ENCODE measurements at regions not wholly inside any gene's neighbourhood (a gene's known extent, or its start where the extent isn't known, plus 50 kb on each side); places are given as distances from the start of the nearest gene placed in this dataset.
"Not testable (repeated sequence)": the region's sequence is repeated elsewhere in the genome, so short reads cannot be mapped to it uniquely, and the experiment has no call there.

GRCh38 chr14:83058068-83058467 lies 1524.4 kb upstream of the SEL1L start:
- in situ Hi-C loops (cut with MboI; ENCODE audit: low pct_ligation_motif_present in 1 of 4, low pct_unique_long_range_greater_than_20kb in 1 of 4, low sequenced_read_pairs in 3 of 4): no loop called here
- WGBS, 2 donors (ENCODE audit: low coverage in 1 of 2): 35 to 57% methylated on average over 1 of the region's 1 CpG
- no peak overlapping the region for H3K27ac ChIP-seq

GRCh38 chr14:83071888-83072501 lies 1538.3 kb upstream of the SEL1L start:
- in situ Hi-C loops (cut with MboI; ENCODE audit: low pct_ligation_motif_present in 1 of 4, low pct_unique_long_range_greater_than_20kb in 1 of 4, low sequenced_read_pairs in 3 of 4) (no loop called here), intact Hi-C loops (cut with DNase I; ENCODE audit: low total_unique reads) (no loop called here)
- no peaks in the 10 kb centered on the region for H3K36me3 ChIP-seq
- H3K9me3 ChIP-seq: peaks cover 0 to 4% of the 10 kb centered on the region in 2 donors
- DNase-seq: no peak
- WGBS, 2 donors (ENCODE audit: low coverage in 1 of 2): 49 to 57% methylated on average over 5 of the region's 5 CpGs
- TF ChIP-seq EP300 (IDR thresholded peaks at IDR 0.05; ENCODE audit: low read depth): no peak
- TF ChIP-seq, protein P1, sequence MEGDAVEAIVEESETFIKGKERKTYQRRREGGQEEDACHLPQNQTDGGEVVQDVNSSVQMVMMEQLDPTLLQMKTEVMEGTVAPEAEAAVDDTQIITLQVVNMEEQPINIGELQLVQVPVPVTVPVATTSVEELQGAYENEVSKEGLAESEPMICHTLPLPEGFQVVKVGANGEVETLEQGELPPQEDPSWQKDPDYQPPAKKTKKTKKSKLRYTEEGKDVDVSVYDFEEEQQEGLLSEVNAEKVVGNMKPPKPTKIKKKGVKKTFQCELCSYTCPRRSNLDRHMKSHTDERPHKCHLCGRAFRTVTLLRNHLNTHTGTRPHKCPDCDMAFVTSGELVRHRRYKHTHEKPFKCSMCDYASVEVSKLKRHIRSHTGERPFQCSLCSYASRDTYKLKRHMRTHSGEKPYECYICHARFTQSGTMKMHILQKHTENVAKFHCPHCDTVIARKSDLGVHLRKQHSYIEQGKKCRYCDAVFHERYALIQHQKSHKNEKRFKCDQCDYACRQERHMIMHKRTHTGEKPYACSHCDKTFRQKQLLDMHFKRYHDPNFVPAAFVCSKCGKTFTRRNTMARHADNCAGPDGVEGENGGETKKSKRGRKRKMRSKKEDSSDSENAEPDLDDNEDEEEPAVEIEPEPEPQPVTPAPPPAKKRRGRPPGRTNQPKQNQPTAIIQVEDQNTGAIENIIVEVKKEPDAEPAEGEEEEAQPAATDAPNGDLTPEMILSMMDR (IDR thresholded peaks at IDR 0.05): peak in 2 of 5 experiments; percentile 9 to 29
- H3K4me3 ChIP-seq: no peak overlapping the region
- H3K27me3 ChIP-seq: no peaks in the 10 kb centered on the region
- no peaks in the 10 kb centered on the region for H3K4me1 ChIP-seq
- H3K27ac ChIP-seq: no peak overlapping the region

More at GRCh38 chr14:83058068-83058467, 1524.4 kb upstream of the SEL1L start:
- no peak for TF ChIP-seq POLR2A (IDR thresholded peaks at IDR 0.05)
- TF ChIP-seq POLR2AphosphoS5 (IDR thresholded peaks at IDR 0.05): no peak
- TF ChIP-seq, protein P1 (IDR thresholded peaks at IDR 0.05): no peak
- no peak for TF ChIP-seq EP300 (IDR thresholded peaks at IDR 0.05; ENCODE audit: low read depth)
- intact Hi-C loops (cut with DNase I; ENCODE audit: low total_unique reads): no loop called here
- Histone ChIP-seq H3K9me3 (no peaks in the 10 kb centered on the region), H3K36me3 (no peaks in the 10 kb centered on the region), H3K4me1 (no peaks in the 10 kb centered on the region), H3K4me3 (no peak overlapping the region), H3K27me3 (no peaks in the 10 kb centered on the region)
- no peak for DNase-seq

GRCh38 chr14:83085136-83085535 lies 1551.5 kb upstream of the SEL1L start:
- intact Hi-C loops (cut with DNase I; ENCODE audit: low total_unique reads) (no loop called here), in situ Hi-C loops (cut with MboI; ENCODE audit: low pct_ligation_motif_present in 1 of 4, low pct_unique_long_range_greater_than_20kb in 1 of 4, low sequenced_read_pairs in 3 of 4) (no loop called here)
- Histone ChIP-seq H3K9me3 (no peaks in the 10 kb centered on the region), H3K4me1 (no peaks in the 10 kb centered on the region), H3K36me3 (no peaks in the 10 kb centered on the region), H3K4me3 (no peak overlapping the region), H3K27me3 (no peaks in the 10 kb centered on the region), H3K27ac (no peak overlapping the region)
- no peak for DNase-seq
- TF ChIP-seq EP300 (IDR thresholded peaks at IDR 0.05; ENCODE audit: low read depth): no peak
- TF ChIP-seq POLR2AphosphoS5 (IDR thresholded peaks at IDR 0.05): no peak
- TF ChIP-seq, protein P1 (IDR thresholded peaks at IDR 0.05): no peak
- WGBS, 2 donors (ENCODE audit: low coverage in 1 of 2): 81 to 100% methylated on average over 1 to 4 of the region's 4 CpGs

DNA sequence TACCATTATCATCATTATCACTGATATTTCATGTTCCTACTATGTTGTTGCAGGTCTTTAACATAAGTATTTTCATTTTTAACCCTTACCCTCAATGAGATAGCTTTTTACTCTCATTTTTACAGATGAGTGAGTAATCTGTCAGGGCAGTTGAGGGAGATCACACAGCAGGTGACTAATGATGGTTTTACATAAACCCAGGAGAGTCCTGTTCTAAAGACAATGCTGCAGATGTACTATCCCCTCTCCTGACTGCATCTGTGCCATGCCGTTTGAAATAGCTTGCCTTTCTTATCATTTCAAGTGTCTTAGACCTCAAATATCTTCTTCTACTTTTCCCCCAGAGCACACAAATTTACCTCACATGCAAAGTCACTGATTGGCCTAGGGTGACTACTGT lies 1552.1 kb upstream of the SEL1L start:
- Histone ChIP-seq H3K36me3 (no peaks in the 10 kb centered on the region), H3K4me3 (no peak overlapping the region), H3K9me3 (no peaks in the 10 kb centered on the region), H3K4me1 (no peaks in the 10 kb centered on the region), H3K27me3 (no peaks in the 10 kb centered on the region), H3K27ac (no peak overlapping the region)
- intact Hi-C loops (cut with DNase I; ENCODE audit: low total_unique reads) (no loop called here), in situ Hi-C loops (cut with MboI; ENCODE audit: low pct_ligation_motif_present in 1 of 4, low pct_unique_long_range_greater_than_20kb in 1 of 4, low sequenced_read_pairs in 3 of 4) (no loop called here)
- no peak for DNase-seq
- WGBS, 2 donors (ENCODE audit: low coverage in 1 of 2): 29 to 55% methylated on average over 1 of the region's 1 CpG
- no peak for TF ChIP-seq POLR2A (IDR thresholded peaks at IDR 0.05)
- TF ChIP-seq EP300 (IDR thresholded peaks at IDR 0.05; ENCODE audit: low read depth): no peak
- no peak for TF ChIP-seq POLR2AphosphoS5 (IDR thresholded peaks at IDR 0.05)
- TF ChIP-seq, protein P1 (IDR thresholded peaks at IDR 0.05): no peak

DNA sequence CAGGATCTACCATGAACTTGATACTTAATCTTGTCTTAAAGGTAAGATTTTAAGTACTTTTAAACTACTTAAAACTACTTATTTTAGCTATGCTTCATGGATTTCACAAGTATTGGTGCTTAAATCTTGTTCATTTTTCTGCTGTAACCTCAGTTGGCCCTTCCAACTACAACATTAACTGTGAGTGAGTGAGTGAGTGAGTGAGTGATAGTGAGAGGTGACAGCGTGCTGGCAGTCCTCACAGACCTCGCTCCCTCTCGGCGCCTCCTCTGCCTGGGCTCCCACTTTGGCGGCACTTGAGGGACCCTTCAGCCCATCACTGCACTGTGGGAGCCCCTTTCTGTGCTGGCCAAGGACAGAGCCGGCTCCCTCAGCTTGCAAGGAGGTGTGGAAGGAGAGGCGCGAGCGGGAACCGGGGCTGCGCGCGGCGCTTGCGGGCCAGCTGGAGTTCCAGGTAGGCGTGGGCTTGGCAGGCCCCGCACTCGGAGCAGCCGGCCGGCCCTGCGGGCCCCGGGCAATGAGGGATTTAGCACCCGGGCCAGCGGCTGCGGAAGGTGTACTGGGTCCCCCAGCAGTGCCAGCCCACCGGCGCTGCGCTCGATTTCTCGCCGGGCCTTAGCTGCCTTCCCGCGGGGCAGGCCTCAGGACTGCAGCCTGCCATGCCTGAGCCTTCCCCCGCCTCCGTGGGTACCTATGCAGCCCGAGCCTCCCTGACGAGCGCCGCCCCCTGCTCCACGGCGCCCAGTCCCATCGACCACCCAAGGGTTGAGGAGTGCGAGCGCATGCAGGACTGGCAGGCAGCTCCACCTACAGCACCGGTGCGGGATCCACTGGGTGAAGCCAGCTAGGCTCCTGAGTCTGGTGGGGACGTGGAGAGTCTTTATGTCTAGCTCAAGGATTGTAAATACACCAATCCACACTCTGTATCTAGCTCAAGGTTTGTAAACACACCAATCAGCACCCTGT lies 1558.6 kb upstream of the SEL1L start:
- H3K27me3 ChIP-seq; DNase-seq; in situ Hi-C loops (cut with MboI; ENCODE audit: low pct_ligation_motif_present in 1 of 4, low pct_unique_long_range_greater_than_20kb in 1 of 4, low sequenced_read_pairs in 3 of 4); intact Hi-C loops (cut with DNase I; ENCODE audit: low total_unique reads); H3K27ac ChIP-seq; H3K4me1 ChIP-seq; H3K4me3 ChIP-seq; H3K9me3 ChIP-seq; H3K36me3 ChIP-seq: not testable (repeated sequence)
- WGBS, 2 donors (ENCODE audit: low coverage in 1 of 2): 78% methylated on average over 45 of the region's 47 CpGs; no CpG with 5 or more reads in 1 of the 2 donors

Data from transverse colon (tissue), 4 donors.